ENCODE measurements at regions not wholly inside any gene's neighbourhood (a gene's known extent, or its start where the extent isn't known, plus 50 kb on each side); places are given as distances from the start of the nearest gene placed in this dataset.

- 55 to 56% methylated on average over 6 of the region's 6 CpGs for WGBS, 2 donors
- intact Hi-C loops (cut with DNase I): no loop called here
- no peak for DNase-seq
- Histone ChIP-seq H3K4me3 (no peak overlapping the region), H3K36me3 (replicated peaks in 1 of 2; ENCODE audit: insufficient read depth in 1 of 2, low read depth in 2 of 2) (no peaks in the 10 kb centered on the region), H3K4me1 (no peaks in the 10 kb centered on the region), H3K27ac (no peak overlapping the region), H3K27me3 (no peaks in the 10 kb centered on the region), H3K9me3 (no peaks in the 10 kb centered on the region)
- no peak for ATAC-seq
- TF ChIP-seq CTCF (IDR thresholded peaks at IDR 0.05) (no peak), POLR2A (IDR thresholded peaks at IDR 0.05) (no peak)
These were observed 72.9 kb upstream of the HK2 start for GRCh38 chr2:74760875-74761630.

DNA sequence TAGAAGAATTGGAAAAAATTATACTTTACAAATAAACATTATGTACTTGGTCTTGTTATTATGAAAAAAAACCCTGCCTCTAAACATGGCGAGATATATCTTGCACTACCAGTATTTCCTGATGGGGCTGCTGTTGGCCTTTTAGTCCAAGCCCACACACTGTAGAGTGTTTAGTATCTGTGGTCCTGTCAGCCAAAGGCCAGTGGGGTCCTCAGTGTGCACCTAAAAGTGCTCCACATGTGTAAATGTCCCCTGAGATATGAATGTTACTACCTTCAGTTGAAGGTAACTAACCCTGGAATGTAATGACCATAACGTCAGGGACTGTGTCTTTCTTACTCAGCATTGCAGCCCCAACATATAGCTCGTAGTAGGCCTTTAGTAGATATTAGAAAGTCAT is 71.1 kb upstream of the HK2 start:
- H3K27ac ChIP-seq: no peak overlapping the region
- ATAC-seq (no peak), DNase-seq (no peak)
- no peaks in the 10 kb centered on the region for H3K27me3 ChIP-seq
- no peak overlapping the region for H3K4me3 ChIP-seq
- intact Hi-C loops (cut with DNase I): no loop called here
- TF ChIP-seq CTCF (IDR thresholded peaks at IDR 0.05) (no peak), POLR2A (IDR thresholded peaks at IDR 0.05) (no peak)
- no peaks in the 10 kb centered on the region for H3K36me3 ChIP-seq (replicated peaks in 1 of 2; ENCODE audit: insufficient read depth in 1 of 2, low read depth in 2 of 2)
- H3K4me1 ChIP-seq: no peaks in the 10 kb centered on the region
- WGBS, 2 donors: 74 to 83% methylated on average over 3 of the region's 3 CpGs
- H3K9me3 ChIP-seq: no peaks in the 10 kb centered on the region

- intact Hi-C loops (cut with DNase I): no loop called here
- Histone ChIP-seq H3K36me3 (replicated peaks in 1 of 2; ENCODE audit: insufficient read depth in 1 of 2, low read depth in 2 of 2) (no peaks in the 10 kb centered on the region), H3K27ac (no peak overlapping the region), H3K9me3 (no peaks in the 10 kb centered on the region), H3K4me3 (no peak overlapping the region), H3K4me1 (no peaks in the 10 kb centered on the region), H3K27me3 (no peaks in the 10 kb centered on the region)
- no peak for DNase-seq
- TF ChIP-seq POLR2A (IDR thresholded peaks at IDR 0.05): no peak
- TF ChIP-seq CTCF (IDR thresholded peaks at IDR 0.05): no peak
- ATAC-seq: no peak
These were observed 69.9 kb upstream of the HK2 start for GRCh38 chr2:74763962-74764428.

GRCh38 chr2:74764429-74765272 is 69.3 kb upstream of the HK2 start:
- intact Hi-C loops (cut with DNase I): no loop called here
- Histone ChIP-seq H3K27me3 (no peaks in the 10 kb centered on the region), H3K9me3 (no peaks in the 10 kb centered on the region), H3K4me3 (no peak overlapping the region), H3K27ac (no peak overlapping the region), H3K4me1 (no peaks in the 10 kb centered on the region), H3K36me3 (replicated peaks in 1 of 2; ENCODE audit: insufficient read depth in 1 of 2, low read depth in 2 of 2) (no peaks in the 10 kb centered on the region)
- no peak for TF ChIP-seq POLR2A (IDR thresholded peaks at IDR 0.05)
- no peak for TF ChIP-seq CTCF (IDR thresholded peaks at IDR 0.05)
- DNase-seq: no peak
- WGBS, 2 donors: 54 to 64% methylated on average over 5 of the region's 5 CpGs
- no peak for ATAC-seq

All from body of pancreas (tissue), 4 donors.